ENCODE measurements at regions not wholly inside any gene's neighbourhood (a gene's known extent, or its start where the extent isn't known, plus 50 kb on each side); places are given as distances from the start of the nearest gene placed in this dataset.

GRCh38 chr2:140063356-140063755, 1283.2 kb upstream of the NXPH2 start:
- DNase-seq (ENCODE audit: low read depth) = no peak

GRCh38 chr2:140061240-140061639, 1281.0 kb upstream of the NXPH2 start:
- DNase-seq (ENCODE audit: low read depth) = no peak

- DNase-seq (ENCODE audit: low read depth) = no peak
Observed at GRCh38 chr2:140057928-140058327, 1277.7 kb upstream of the NXPH2 start.

- no peak for DNase-seq (ENCODE audit: low read depth)
Observed at GRCh38 chr2:140041811-140042210, 1261.6 kb upstream of the NXPH2 start.

- DNase-seq (ENCODE audit: low read depth) = no peak
Observed at GRCh38 chr2:140041239-140041638, 1261.0 kb upstream of the NXPH2 start.

GRCh38 chr2:140033638-140034037, 1253.4 kb upstream of the NXPH2 start:
- no peak for DNase-seq (ENCODE audit: low read depth)

GRCh38 chr2:140027966-140028365, 1247.8 kb upstream of the NXPH2 start:
- no peak for DNase-seq (ENCODE audit: low read depth)

- DNase-seq (ENCODE audit: low read depth) = no peak
Observed at GRCh38 chr2:140027320-140027719, 1247.1 kb upstream of the NXPH2 start.

GRCh38 chr2:140023291-140023690, 1243.1 kb upstream of the NXPH2 start:
- no peak for DNase-seq (ENCODE audit: low read depth)

- no peak for DNase-seq (ENCODE audit: low read depth)
Observed at GRCh38 chr2:140018541-140018940, 1238.4 kb upstream of the NXPH2 start.

- no peak for DNase-seq (ENCODE audit: low read depth)
Observed at GRCh38 chr2:140014204-140014546, 1234.0 kb upstream of the NXPH2 start.

GRCh38 chr2:140013545-140014203, 1233.5 kb upstream of the NXPH2 start:
- DNase-seq (ENCODE audit: low read depth) = no peak

GRCh38 chr2:140011287-140011686, 1231.1 kb upstream of the NXPH2 start:
- DNase-seq (ENCODE audit: low read depth) = no peak

- DNase-seq (ENCODE audit: low read depth) = no peak
Observed at GRCh38 chr2:140002110-140002509, 1221.9 kb upstream of the NXPH2 start.

GRCh38 chr2:139992711-139993345, 1212.6 kb upstream of the NXPH2 start:
- DNase-seq (ENCODE audit: low read depth) = no peak

GRCh38 chr2:139992078-139992477, 1211.9 kb upstream of the NXPH2 start:
- no peak for DNase-seq (ENCODE audit: low read depth)

GRCh38 chr2:139990646-139991335, 1210.6 kb upstream of the NXPH2 start:
- DNase-seq (ENCODE audit: low read depth) = no peak

GRCh38 chr2:139969323-139969722, 1189.1 kb upstream of the NXPH2 start:
- DNase-seq (ENCODE audit: low read depth) = no peak

- no peak for DNase-seq (ENCODE audit: low read depth)
Observed at GRCh38 chr2:139968588-139968987, 1188.4 kb upstream of the NXPH2 start.

- DNase-seq (ENCODE audit: low read depth) = no peak
Observed at GRCh38 chr2:139967665-139968064, 1187.5 kb upstream of the NXPH2 start.

GRCh38 chr2:139964721-139965440, 1184.7 kb upstream of the NXPH2 start:
- DNase-seq (ENCODE audit: low read depth) = no peak

- DNase-seq (ENCODE audit: low read depth) = no peak
Observed at GRCh38 chr2:139963863-139964355, 1183.7 kb upstream of the NXPH2 start.

Data from amniotic epithelial cell (primary cell).